CD4-positive, alpha-beta T cell treated with Interleukin-2 at 100 ng/mL for 4 hours (primary cell): ENCODE measurements at regions not wholly inside any gene's neighbourhood (a gene's known extent, or its start where the extent isn't known, plus 50 kb on each side); places are given as distances from the start of the nearest gene placed in this dataset.
"Not testable (repeated sequence)": the region's sequence is repeated elsewhere in the genome, so short reads cannot be mapped to it uniquely, and the experiment has no call there.

Experiments used
- DNase-seq: peaks from one replicate; pipeline ENCODE4 v3.0.0-alpha.2; 2020; ENCODE audit warnings: low spot score

DNA sequence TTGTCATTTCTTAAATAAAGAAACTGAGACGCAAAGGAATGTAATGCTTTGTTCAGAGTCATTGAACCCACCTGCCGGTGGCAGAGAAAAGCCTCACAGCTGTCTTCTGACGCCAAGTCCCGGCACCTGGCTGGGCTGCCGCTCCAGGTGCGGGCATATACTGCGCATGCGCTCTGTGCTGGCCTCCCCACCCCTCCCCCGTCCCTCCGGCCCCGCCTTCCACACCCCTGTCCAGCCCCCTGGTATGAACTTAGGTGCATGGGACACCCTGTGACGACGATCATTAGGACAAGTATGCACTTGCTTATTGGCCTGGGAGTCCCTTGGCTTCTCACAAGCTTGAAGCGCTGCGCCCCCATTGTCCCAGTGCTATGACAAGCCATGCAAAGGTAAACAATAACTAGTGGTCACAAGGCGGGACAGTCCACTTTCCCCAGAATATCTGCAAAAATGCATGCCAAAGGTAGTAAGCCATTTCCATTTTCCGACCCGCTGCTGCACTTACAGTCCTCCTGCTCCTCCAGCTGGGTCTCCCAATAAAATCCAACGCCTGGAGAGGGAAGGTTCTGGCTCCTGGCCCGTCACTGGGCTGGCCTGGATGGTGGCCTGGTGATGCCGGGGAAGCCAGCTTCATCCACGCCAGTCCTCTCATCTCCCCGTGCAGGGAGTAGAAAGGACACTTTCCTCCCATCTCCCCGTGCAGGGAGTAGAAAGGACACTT lies 100.4 kb downstream of the PSMG1 start:
- no peak for DNase-seq

DNA sequence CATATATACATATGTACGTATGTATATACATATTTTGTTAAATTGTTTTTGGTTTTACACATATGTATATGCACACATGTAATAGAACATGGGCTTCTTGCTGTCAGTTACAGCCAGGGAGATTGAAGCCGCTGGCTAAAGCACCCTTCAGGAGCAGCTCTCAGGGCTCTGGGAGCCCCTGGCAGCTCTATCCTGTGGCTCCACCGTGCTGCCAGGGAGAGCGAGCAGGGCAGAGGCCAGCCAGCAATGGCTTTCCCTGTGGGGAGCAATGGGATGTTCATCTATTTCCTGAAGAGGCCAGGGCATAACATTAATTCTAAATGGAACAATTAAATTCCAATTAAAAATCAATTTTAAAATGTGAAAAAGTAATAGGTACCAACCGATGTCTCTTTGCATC lies 102.9 kb downstream of the PSMG1 start:
- no peak for DNase-seq

DNA sequence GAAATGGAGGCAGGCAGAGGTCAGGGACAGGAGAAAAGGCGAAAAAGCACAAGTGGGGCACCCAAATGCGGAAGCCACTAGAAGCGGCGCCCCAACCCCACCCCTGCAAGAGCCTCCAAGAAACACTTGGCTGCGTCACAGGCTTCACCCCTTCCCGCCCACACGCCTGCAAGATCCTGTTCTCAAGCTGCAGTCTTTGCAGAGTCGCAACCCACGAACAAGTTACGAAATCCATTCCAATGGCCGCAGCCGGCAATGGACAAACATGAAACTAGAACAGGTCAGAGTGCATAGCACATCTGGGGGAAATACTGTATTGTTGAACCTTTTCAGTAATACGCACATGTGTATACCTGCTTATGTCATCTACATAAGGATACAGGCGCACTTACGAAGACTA lies 103.6 kb downstream of the PSMG1 start:
- no peak for DNase-seq

DNA sequence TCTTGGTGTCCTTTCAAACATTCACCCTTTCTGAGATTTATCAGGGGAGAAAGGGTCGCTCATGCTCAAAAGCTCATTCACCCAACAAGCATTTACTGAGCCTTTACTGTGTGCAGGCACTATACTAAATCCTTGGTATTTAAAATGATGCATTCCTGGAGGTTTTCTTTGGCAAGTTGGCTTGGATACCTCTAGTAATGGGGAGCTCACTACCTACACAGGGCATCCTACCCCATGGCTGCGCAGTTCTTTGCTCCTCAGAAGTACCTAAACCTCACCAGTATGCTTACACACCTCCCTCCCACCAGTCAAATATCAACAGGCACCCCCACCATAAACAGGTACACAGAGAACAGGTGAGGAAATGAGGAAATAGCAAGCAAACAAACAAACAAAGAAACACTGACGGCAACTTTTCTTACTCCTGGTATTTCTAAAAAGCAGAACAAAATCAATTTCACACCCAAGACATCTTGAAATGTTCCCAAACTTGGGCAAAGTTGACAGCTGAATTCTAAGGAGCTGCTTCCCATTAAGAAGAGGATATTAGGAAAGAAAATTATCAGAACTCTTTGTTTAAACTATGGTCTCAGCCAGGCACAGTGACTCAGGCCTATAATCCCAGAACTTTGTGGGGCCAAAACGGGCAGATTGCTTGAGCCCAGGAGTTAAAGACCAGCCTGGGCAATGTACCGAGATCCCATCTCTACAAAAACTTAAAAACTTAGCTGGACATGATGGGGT lies 104.8 kb downstream of the PSMG1 start:
- DNase-seq = no peak

DNA sequence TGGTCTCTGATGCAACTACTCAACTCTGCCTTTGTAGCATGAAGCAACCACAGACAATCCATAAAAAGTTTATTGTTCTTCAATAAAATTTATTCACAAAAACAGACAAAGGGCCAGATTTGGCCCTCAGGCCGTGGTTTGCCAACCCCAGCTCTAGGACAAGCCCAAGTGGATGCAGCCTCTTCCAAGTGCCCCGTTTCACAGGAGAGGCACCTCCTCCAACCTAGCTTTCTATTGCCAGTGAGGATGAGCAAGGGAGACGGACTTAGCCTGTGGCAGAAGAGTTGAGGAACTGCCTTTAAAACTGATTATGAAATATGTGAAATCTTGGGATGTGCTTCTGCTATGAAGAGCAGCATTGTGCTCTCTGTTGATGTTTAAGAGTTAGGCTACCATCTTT lies 105.4 kb downstream of the PSMG1 start:
- no peak for DNase-seq

DNA sequence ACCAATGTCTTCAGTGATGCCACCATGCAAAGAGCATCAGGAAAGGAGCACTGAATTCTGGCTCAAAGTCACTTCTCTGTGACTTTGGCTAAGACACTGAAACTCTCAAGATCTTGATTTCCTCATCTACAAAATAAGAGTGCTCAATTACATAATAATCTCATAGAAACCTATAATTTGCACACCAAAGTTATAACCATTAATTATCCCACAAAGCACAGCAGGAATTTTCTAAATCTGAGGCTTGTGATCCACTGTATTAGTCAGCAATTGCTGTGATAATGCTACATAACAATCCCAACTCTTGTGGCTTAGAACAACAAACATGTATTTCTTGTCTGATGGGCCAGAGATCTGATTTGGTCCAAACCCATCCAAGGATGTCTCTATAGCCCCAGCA lies 108.7 kb downstream of the PSMG1 start:
- no peak for DNase-seq

DNA sequence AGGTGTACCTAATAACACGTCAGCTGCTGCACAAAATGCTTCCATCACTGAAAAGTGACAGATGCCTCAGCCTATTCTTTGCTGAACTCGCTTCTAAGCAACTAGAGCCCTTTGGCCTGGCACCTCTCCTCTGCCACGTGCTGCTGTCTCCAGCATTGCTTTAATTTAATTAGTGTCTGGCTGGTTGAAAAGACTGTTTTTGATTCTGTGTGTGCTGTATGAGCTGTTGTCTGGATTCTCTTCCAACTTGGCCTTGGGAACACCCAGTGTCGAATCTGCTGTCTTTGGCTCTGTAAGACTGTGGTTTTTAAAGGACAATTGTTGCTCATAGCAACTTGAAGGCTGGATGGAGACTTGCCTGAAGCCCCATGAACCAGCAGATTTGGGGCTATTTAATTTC lies 109.5 kb downstream of the PSMG1 start:
- no peak for DNase-seq

DNA sequence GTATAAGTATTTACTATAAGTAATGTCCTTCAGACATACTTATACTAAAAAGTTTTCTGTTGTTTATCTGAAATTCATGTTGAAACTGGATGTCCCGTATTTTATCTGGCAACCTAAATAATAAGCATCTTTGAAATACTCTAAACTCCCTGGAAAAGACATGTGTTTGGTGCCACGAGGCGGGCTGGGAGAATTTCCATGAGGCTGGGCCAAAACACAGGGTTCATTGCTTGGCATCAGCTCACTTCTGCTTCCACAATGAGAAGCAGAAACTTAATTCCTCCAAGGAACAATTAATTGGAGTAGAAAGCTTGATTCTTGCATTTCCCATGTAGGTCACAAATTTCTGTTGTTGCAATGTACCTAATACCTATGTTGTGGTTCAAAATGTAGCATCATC lies 110.2 kb downstream of the PSMG1 start:
- no peak for DNase-seq

DNA sequence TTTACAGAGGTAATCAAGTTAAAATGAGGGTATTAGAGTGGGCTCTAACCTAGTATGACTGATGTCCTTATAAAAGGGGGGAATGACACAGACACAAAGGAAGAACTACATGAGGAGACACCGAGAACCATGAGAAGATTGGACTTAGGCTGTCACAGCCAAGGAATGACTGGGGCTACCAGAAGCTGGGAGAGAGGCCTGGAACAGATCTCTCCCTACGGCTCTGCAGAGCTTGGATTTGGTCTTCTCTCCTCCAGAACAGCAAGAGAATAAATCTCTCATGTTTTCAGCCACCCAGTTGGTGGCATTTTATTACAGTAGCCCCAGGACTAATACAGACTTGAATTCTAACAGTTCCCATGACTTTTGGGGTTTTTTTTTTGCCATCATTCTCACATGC lies 110.8 kb downstream of the PSMG1 start:
- DNase-seq = no peak

DNA sequence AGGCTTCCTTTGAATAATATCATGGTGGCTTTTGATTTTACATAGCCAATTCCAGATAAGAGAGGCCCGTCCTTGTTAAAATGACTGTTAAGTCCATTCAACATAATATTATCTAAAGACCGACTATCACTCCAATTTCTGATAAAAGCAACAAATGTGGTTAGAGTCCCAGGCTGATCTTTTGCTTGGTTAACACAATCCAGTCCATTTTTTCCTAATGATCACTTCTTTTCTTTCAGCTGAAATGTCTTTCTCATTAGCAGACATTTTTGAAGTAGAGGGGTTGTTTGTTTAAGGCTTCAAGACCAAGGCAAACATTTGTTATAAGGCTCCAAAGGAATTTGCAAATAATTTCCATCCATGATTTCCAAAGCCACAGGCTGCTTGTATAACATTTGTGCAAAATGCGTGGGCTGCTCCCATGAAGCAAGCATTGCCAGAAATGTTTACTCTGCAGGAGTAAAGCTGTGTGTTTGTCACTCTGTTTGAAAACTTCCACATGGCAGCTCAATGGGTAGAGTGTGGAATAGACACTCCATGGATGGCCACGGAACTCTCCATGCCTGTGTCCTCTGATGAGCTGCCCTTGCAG lies 111.5 kb downstream of the PSMG1 start:
- no peak for DNase-seq

DNA sequence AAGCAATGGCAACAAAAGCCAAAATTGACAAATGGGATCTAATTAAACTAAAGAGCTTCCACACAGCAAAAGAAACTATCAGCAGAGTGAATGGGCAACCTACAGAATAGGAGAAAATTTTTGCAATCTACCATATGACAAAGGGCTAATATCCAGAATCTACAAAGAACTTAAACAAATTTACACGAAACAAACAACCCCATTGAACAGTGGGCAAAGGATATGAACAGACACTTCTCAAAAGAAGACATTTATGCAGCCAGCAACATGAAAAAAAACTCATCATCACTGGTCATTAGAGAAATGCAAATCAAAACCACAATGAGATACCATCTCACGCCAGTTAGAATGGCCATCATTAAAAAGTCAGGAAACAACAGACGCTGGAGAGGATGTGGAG lies 113.4 kb downstream of the PSMG1 start:
- DNase-seq = not testable (repeated sequence)

DNA sequence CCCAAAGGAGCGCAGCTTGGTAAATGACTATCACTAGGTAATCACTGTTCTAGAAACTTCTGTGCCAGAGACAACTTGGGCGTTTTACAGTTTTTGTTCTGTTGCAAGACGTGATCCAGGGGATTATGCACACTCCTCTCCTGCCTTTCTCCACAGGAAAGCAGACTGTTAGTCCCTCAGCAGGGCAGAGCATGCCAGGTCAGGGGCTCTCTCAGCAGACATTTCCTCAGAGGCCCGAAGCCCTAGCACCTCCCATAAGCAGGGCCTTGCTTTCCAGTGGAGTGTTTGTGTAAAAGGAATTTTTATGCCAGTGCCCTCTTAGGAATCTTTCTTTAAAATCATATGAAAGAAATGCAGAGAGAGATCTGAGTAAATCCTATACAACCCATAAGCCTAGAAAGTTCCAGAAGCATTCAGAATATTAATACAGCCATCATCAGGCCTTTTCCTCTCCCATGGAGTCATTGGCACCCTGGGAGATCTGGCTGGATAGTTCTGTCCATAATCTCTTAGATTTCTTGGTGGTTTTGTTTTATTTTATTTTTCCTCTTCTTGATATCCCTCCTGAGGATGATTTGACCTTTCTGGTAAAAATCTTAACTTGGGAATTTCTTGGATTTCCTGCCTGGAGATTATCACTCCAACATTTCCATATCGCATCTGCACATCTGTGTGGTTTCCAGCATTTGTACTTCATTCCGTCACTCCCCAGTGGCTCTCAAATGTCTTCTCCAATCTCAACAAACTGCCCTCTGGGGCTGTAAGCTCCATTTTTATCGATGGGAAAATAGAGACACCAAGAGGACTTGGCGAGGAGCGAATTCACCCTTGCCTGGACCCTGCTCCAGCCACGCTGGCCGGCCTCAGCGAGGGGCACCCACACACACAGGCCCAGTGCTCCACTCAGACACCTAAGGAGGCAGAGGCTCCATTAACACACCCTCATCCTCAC lies 116.1 kb downstream of the PSMG1 start:
- DNase-seq = no peak

DNA sequence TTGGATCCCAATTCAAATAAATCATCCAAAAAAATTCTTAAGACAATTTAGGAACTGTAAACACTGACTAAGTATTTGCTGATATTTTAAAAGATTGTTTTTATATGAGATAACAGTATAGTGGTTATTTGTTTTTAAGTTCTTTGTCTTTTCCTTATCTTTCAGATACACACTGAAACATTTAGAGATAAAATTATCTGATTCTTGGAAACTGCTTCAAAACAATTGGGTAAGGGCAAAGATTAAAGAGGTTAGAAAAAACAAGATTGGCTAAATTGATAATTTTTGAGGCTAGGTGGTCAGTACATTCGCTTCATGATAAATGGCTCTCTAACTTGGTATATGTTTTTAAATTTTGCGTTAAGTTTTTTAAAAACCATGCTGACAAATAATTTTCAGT lies 117.3 kb downstream of the PSMG1 start:
- DNase-seq = no peak

DNA sequence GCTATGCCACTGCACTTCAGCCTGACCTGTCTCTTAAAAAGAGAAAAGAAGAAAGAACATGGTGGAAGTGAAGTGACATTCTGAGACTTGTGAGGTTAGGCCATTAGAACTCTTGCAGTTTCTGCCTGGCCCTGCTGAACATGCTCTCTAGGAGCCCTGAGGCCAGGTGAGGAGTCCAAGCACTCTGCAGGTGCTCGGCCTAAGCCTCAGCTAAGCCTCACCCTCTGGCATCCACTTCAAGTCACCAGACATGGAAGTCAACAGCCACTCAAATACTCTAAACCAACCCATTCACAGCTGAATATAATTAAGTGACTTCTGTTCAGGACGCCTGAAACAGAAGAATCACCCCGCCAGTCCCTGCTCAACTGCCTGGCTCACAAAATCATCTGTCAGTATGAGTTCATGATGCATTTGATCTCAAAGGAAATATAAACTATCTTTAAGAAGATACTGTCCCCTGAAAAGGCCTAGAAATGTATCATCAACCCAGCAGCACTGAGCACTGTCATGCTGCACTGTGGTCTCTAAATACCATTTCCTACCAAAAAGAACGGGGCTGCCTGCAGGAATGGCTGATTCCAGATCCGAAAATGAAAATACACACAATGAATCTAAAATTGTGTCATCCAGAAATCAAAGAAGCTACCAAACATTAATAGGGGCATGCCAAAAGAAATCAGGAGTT lies 118.8 kb downstream of the PSMG1 start:
- DNase-seq = no peak

DNA sequence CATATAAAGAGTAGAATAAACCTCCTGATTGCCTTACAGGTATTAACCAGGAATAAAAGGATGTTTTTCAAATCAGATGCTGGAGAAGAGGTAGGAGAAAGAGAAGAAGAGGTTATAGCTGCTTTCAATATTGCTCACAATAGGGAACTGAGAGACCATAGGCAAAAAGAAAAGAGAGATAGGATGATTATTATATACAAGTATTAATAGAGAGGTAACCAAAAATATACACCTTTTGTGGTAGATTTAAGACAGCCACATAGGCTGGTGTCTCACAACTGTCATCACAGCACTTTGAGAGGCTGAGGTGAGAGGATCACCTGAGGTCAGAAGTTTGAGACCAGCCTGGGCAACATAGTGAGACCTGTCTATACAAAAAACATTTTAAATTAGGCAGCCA lies 119.7 kb downstream of the PSMG1 start:
- DNase-seq = no peak

DNA sequence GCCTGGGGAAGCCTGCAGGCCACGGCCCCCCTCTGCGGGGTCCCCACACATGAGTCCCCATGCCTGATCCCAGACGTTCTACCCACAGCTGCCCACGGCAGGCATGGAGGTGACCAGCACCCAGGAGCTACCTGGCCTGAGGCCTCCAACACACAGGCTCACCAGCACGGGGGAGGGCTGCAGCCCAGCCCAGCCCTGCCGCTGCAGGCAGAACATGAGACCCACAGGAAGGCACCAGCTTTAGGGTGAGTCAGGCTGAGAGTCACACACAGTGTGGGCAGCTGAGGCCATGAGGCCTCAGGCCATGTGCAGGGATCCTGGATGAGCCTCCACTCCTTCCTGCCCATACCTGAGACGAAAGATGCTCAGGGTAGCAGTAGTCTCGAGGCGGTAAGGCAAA lies 121.1 kb downstream of the PSMG1 start:
- no peak for DNase-seq

DNA sequence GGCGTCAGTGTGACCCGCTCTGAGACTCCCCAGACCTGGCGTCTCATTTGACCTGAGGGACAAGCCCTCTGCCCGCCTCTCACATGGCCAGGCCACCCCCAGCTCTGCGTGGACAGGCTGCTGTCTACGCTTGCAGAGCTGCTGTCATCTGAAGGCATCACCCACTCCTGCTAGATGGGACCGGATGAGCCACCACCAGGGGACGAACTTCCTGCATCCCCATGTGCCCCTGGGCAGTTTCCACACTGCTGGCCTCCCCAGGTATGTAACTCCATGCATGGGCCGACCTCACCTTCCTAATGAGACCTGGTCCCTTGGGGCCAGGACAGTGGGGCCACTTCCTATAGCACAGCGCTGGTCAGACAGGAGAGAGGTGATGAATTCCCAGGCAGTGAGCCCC lies 121.5 kb downstream of the PSMG1 start:
- no peak for DNase-seq

DNA sequence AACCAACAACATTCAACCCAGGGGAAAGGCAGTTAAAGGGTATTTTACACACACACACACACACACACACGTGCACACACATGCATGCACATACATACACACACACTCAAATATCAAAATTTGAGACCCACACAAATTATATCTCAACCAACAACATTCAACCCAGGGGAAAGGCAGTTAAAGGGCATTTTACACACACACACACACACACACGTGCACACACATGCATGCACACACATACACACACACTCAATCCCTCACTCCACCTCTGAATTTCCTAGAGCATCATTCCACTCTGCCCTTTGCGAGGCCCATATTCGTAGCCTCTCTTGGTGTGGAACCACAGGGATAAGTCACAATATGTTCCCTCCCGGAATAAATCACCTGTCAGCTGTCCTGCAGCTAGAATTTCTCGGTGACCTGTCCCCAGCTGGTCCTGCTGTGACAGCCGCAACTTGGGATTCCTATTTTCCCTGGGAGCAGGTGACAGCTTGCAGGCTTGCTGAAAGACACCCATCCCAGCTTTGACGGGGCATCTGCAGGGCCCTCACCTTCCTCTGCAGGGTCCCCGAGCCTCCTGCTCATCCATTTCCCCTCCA lies 122.7 kb downstream of the PSMG1 start:
- DNase-seq = no peak

DNA sequence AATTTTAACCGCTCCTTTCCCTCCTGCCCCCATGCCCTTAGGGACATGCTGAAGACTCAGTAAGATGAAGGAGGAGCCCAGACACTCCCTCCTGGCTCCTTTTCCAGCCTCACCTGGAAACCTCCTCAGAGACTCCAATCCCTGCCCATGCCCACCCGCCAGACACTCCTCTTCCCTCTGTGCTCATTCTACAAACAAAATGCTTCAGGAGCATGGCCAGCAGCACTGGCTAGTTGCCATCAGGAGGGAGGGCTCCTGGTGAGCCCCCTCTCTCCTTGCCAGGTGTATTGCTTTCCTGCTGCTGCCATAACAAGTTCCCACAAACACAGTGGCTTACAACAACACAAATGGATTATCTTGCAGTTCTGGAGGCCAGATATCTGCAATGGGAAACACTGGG lies 126.1 kb downstream of the PSMG1 start:
- no peak for DNase-seq

DNA sequence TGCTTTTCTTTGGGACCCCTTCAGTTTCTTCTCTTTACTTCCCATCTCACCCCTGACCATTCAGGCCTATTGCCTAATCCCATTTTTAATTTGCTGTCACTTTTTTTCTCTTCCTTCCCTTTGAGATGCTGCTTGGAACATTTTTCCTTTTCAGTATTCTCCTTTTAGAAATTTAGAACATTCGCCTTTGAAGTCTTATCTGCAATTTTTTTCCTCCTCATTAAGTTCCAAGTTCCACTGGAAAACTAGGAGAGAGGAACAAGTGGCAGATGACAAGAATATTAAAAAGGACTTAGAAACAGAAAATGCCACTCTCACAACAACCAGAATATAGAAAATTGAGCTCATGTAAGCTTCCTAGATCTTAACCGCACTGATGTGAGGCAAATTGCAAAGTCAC lies 126.6 kb downstream of the PSMG1 start:
- DNase-seq = no peak

DNA sequence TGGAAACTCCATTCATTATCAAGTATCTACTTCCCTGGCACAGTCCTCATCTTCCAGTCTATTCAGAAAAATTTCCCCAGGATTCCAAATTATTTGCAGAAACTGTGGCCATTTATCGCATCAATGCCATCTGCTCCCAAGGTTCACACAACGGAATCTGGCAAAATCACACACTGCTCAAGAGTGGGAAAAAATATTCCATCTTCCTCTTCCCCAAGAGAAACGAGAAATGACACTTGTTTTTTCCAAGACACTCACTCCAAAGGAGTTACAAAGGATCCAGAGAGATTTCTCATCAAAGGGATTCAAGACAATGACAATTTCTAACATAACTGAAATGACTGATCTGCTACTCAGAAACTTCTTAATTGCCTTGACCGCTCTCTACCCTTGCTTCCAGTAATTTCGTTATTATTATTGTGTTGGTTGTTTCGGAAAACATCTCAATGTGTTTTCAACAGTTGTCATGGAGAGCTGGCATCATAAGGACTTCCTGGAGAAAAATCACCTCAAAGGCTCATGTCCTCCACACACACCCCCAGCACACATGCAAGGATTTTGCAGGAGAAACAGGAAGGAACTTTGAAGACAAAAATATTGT lies 128.0 kb downstream of the PSMG1 start:
- no peak for DNase-seq
